ENCODE measurements at regions not wholly inside any gene's neighbourhood (a gene's known extent, or its start where the extent isn't known, plus 50 kb on each side); places are given as distances from the start of the nearest gene placed in this dataset.

- DNase-seq, result no peak
- Histone ChIP-seq H3K4me1 (ENCODE audit: control insufficient read depth in 1 of 2, insufficient read depth in 2 of 2, low read depth in 1 of 2, low read length in 1 of 2) (peaks cover 0 to 18% of the 10 kb centered on the region in 2 experiments; a peak in 1 of 4 replicates), H3K27ac (ENCODE audit: low read depth in 2 of 2, low read length in 1 of 2) (no peak overlapping the region), H4K20me1 (ENCODE audit: insufficient read depth) (no peaks in the 10 kb centered on the region), H3K9me3 (0 out of 2 replicates have a peak, but pooled peaks cover 3% of the 10 kb centered on the region), H3K4me2 (no peak overlapping the region), H3K79me2 (ENCODE audit: insufficient read depth) (no peaks in the 10 kb centered on the region), H3F3A (replicated peaks; ENCODE audit: insufficient read depth) (no peaks in the 10 kb centered on the region), H3K9me2 (no peaks in the 10 kb centered on the region), H2AFZ (ENCODE audit: low read depth) (no peak overlapping the region), H3K27me3 (ENCODE audit: insufficient read depth) (no peaks in the 10 kb centered on the region), H3K4me3 (ENCODE audit: low read depth in 2 of 2, low read length in 1 of 2) (no peak overlapping the region), H3K9ac (no peak overlapping the region), H3K36me3 (replicated peaks in 1 of 2; ENCODE audit: control insufficient read depth in 1 of 2, insufficient read depth in 2 of 2, low read length in 1 of 2) (no peaks in the 10 kb centered on the region)
- ChIA-PET CTCF (interaction anchor here (0.9 to 1.4 kb wide), 6 partner anchors 17 to 50 kb away, joined by 3 to 5 read pairs (median 4); no protein-coding TSS in a partner anchor), POLR2A (no interaction called here)
- TF ChIP-seq TEAD4 (IDR thresholded peaks at IDR 0.05; ENCODE audit: borderline replicate concordance, insufficient read depth) (no peak), USF1 (IDR thresholded peaks at IDR 0.05; ENCODE audit: borderline replicate concordance, low read depth) (no peak), REST (IDR thresholded peaks at IDR 0.05; ENCODE audit: low read depth, low read length) (no peak)
- WGBS (ENCODE audit: low lambda C conversion rate), result 57% methylated on average over 12 of the region's 13 CpGs
Observed at GRCh38 chr2:550860-551567, 126.2 kb downstream of the TMEM18 start.

- Histone ChIP-seq H3K4me3 (ENCODE audit: low read depth in 2 of 2, low read length in 1 of 2) (no peak overlapping the region), H3K4me1 (ENCODE audit: control insufficient read depth in 1 of 2, insufficient read depth in 2 of 2, low read depth in 1 of 2, low read length in 1 of 2) (peaks cover 0 to 2% of the 10 kb centered on the region in 2 experiments; a peak in 1 of 4 replicates), H3K9me3 (no peaks in the 10 kb centered on the region; the same call in 1 of the 2 replicates), H3K79me2 (ENCODE audit: insufficient read depth) (no peaks in the 10 kb centered on the region), H2AFZ (ENCODE audit: low read depth) (no peak overlapping the region), H3F3A (replicated peaks; ENCODE audit: insufficient read depth) (no peaks in the 10 kb centered on the region), H3K4me2 (no peak overlapping the region), H3K36me3 (replicated peaks in 1 of 2; ENCODE audit: control insufficient read depth in 1 of 2, insufficient read depth in 2 of 2, low read length in 1 of 2) (no peaks in the 10 kb centered on the region), H4K20me1 (ENCODE audit: insufficient read depth) (no peaks in the 10 kb centered on the region), H3K27ac (ENCODE audit: low read depth in 2 of 2, low read length in 1 of 2) (no peak overlapping the region), H3K9me2 (no peaks in the 10 kb centered on the region), H3K9ac (no peak overlapping the region), H3K27me3 (ENCODE audit: insufficient read depth) (no peaks in the 10 kb centered on the region)
- DNase-seq, result peak; percentile 36
- CTCF ChIA-PET, result interaction anchor here (1.0 to 3.3 kb wide), 5 partner anchors 16 to 92 kb away, joined by 3 to 16 read pairs (median 5); no protein-coding TSS in a partner anchor
- POLR2A ChIA-PET, result interaction anchor here (1.4 kb wide), 1 partner anchor 23 kb away, joined by 3 read pairs; no protein-coding TSS in a partner anchor
- 39% methylated on average over 21 of the region's 24 CpGs for WGBS (ENCODE audit: low lambda C conversion rate)
- no peak for TF ChIP-seq GATA2 (CRISPR knock-in tag; IDR thresholded peaks at IDR 0.05)
- TF ChIP-seq REST (IDR thresholded peaks at IDR 0.05; ENCODE audit: low read depth, low read length), result no peak
- TF ChIP-seq EZH2phosphoT487 (IDR thresholded peaks at IDR 0.05; ENCODE audit: borderline replicate concordance, low read depth), result no peak
- TF ChIP-seq MXI1 (IDR thresholded peaks at IDR 0.05; ENCODE audit: low read depth, low read length), result no peak
- TF ChIP-seq SIN3A (IDR thresholded peaks at IDR 0.05; ENCODE audit: borderline replicate concordance, low read depth, low read length), result no peak
Observed at GRCh38 chr2:545711-546650, 131.2 kb downstream of the TMEM18 start.
